GM21447 (cell line): ENCODE measurements at regions not wholly inside any gene's neighbourhood (a gene's known extent, or its start where the extent isn't known, plus 50 kb on each side); places are given as distances from the start of the nearest gene placed in this dataset.

Experiments
- ATAC-seq: cut with Tn5 transposase; IDR thresholded peaks from one replicate; pipeline ENCODE4 v1.9.1; 2021; ENCODE audit not compliant: unreplicated experiment

- ATAC-seq = no peak
Measured at GRCh38 chr22:49191506-49191980, 636.1 kb downstream of the BRD1 start.

GRCh38 chr22:49190816-49191505, 636.7 kb downstream of the BRD1 start:
- no peak for ATAC-seq

GRCh38 chr22:49189871-49190270, 637.8 kb downstream of the BRD1 start:
- no peak for ATAC-seq

- no peak for ATAC-seq
Measured at GRCh38 chr22:49188591-49188990, 639.1 kb downstream of the BRD1 start.

- ATAC-seq = no peak
Measured at GRCh38 chr22:49188091-49188490, 639.6 kb downstream of the BRD1 start.

- no peak for ATAC-seq
Measured at GRCh38 chr22:49186762-49187161, 640.9 kb downstream of the BRD1 start.

GRCh38 chr22:49186293-49186692, 641.4 kb downstream of the BRD1 start:
- no peak for ATAC-seq

GRCh38 chr22:49185312-49185969, 642.2 kb downstream of the BRD1 start:
- no peak for ATAC-seq

GRCh38 chr22:49184736-49185135, 642.9 kb downstream of the BRD1 start:
- no peak for ATAC-seq

GRCh38 chr22:49183826-49184216, 643.9 kb downstream of the BRD1 start:
- no peak for ATAC-seq

- no peak for ATAC-seq
Measured at GRCh38 chr22:49183208-49183825, 644.4 kb downstream of the BRD1 start.

- no peak for ATAC-seq
Measured at GRCh38 chr22:49182416-49182815, 645.3 kb downstream of the BRD1 start.

GRCh38 chr22:49181942-49182341, 645.7 kb downstream of the BRD1 start:
- no peak for ATAC-seq

- no peak for ATAC-seq
Measured at GRCh38 chr22:49181431-49181830, 646.2 kb downstream of the BRD1 start.

GRCh38 chr22:49180683-49181024, 647.0 kb downstream of the BRD1 start:
- no peak for ATAC-seq

GRCh38 chr22:49179886-49180682, 647.6 kb downstream of the BRD1 start:
- no peak for ATAC-seq

- ATAC-seq = no peak
Measured at GRCh38 chr22:49179175-49179574, 648.5 kb downstream of the BRD1 start.

GRCh38 chr22:49178246-49179005, 649.2 kb downstream of the BRD1 start:
- no peak for ATAC-seq

- ATAC-seq = no peak
Measured at GRCh38 chr22:49177666-49178065, 650.0 kb downstream of the BRD1 start.

GRCh38 chr22:49176956-49177355, 650.7 kb downstream of the BRD1 start:
- no peak for ATAC-seq

- no peak for ATAC-seq
Measured at GRCh38 chr22:49170053-49170452, 657.6 kb downstream of the BRD1 start.
